SHP77 treated with DMSO at 0.1 percent for 48 hours (cell line): ENCODE measurements at regions not wholly inside any gene's neighbourhood (a gene's known extent, or its start where the extent isn't known, plus 50 kb on each side); places are given as distances from the start of the nearest gene placed in this dataset.
A peak's percentile ranks its signal among the peaks of the same experiment; 100 is the strongest.
"Not testable (repeated sequence)": the region's sequence is repeated elsewhere in the genome, so short reads cannot be mapped to it uniquely, and the experiment has no call there.

Source experiments
- DNase-seq: peaks from one replicate; lab custom pipeline; 2025; lab: John Stamatoyannopoulos, UW

GRCh38 chr14:24744641-24745040 is 110.7 kb upstream of the GZMB start:
- no peak for DNase-seq

DNA sequence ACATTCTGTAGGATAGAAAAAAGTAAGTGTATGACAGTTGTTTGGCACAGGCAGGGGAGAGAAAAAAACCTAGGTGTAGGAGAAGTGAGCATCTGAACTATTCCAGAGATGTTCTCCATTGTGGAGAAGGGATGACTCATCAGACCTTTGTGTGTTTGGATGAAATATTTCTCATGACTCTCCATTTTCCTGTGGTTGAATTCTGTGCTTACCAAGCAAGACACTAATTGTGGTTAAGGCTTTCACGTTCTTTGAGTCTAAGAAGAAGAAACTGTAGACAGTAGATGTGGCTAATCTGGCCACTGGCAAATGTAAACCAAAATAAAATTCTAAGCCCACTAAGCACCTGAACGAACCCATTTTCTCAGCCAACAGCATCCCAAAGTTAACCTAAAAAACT is 107.9 kb upstream of the GZMB start:
- DNase-seq: no peak

DNA sequence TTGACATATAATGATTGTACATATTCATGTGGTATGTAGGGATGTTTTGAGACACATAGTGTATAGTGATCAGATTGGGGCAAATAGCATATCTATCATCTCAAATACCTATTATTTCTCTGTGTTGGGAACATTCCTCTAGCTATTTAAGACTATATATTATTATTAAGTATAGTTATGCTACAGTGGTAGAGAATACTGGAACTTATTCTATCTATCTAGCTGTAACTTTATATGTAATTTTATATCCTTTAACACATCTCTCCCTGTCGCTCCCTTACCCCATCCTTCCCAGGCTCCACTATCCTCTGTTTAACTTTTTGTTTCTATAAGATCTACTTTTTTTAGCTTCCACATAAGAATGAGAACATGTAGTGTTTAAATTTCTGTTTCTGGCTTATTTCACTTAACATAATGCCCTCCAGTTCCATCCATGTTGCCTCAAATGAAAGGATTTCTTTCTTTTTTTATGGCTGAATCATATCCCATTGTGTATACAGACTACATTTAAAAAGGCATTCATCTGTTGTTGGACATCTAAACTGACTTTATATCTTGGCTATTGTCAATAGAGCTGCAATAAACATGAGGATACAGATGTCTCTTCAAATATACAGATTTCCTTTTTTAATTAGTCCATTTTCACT is 102.1 kb upstream of the GZMB start:
- no peak for DNase-seq

DNA sequence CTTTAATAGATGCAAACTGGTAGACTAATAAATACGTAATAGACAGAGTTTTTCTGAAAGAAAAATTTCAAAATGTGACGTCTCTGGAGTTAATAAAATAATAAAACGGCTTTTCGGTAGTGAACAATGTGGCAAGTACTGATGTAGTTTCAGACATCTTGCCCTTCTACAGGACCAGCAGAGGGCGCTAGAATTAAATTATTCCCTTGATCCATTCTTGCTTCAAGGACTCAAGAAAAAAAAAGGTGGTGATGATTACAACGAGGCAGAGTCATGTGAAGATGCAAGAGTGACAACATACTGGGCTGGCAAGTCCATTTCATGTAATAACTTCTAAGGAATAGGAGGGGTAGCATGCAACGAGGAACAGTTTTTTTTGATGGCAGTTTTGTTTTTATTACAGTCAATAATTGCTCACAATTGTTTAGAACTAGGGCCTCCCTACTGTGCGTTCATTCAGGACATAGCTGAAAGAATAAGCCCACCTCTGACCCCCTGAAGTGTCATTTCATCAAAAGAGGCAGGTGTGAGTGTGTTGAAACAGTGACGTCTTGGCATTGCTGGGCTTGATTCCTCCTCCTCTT is 101.0 kb upstream of the GZMB start:
- peak; percentile 31 for DNase-seq

- DNase-seq: no peak
Measured at GRCh38 chr14:24726480-24726879, 92.5 kb upstream of the GZMB start.

DNA sequence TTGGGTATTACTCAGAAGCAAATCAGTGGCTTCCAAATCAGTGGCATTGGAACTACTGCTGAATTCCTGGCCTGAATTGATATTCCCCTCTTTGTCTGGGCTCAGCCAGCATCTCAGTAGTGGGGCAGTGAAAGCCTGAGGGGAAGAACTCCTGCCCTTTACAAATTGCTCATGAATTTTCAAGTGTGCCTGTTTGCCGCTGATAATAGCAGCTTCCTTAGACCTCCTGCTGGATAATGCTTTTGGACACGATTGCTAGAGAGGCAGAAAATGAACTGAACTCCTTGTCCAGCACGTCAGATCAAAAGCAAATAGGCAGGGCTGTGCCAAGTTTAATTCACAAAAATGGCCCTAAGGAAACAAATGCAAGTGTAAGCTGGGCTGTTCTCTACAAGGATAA is 91.3 kb upstream of the GZMB start:
- no peak for DNase-seq

DNA sequence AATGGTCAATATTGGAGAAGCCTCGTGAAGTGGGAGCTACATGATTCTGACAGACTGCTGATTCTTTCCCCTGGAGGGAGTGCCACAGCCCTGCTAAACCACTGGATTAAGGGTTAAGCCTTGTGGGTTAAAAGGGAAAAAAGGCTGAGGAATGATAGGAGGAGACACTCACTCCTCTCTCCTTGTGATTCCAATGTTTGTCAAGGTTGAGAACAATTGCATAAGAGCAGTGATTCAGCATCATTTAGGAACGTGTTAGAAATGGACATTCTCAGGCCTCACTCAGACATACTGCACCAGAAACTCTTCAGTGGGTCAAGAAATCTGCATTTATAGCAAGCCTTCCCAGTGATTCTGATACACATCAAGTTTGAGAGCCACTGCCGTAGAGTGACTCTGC is 87.8 kb upstream of the GZMB start:
- no peak for DNase-seq

DNA sequence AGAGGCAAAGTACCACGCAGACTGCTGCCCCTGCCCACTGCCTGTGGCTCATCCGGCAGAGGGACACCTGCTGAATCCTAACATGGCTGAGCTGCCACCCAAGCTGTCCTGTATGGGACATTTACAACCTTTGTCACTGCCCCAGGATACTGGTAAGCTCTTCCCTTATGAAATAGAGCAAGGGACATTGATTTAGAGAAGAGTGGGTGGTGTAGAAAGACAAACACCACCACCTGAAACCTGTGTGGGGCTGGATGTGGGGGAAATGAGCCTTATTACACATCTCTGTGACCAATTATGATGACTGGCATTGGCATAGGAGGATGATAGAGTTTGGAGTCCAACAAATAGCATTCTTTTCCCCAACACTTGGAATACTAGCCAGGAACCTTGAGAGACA is 81.2 kb upstream of the GZMB start:
- no peak for DNase-seq

GRCh38 chr14:24713404-24713803 is 79.4 kb upstream of the GZMB start:
- no peak for DNase-seq

- no peak for DNase-seq
Measured at GRCh38 chr14:24712909-24713308, 78.9 kb upstream of the GZMB start.

DNA sequence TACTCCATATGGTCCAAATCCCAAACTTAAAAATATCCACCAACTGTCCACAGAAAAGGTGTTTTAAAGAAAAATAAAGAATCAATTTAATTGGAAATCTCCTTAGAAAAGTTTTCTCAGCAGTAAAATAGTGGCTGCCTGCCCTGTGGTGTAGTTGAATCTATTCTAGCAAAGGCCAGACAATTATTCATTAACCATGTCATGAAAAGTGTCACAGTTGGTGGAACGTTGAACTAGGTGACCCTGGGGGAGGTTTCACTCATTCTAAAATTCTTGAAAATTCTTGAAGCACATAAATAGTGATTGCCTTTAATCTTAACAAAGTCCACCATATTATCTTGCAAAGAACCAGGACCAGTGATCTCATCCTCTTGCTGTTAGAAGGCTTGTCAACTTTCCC is 78.4 kb upstream of the GZMB start:
- DNase-seq: no peak

DNA sequence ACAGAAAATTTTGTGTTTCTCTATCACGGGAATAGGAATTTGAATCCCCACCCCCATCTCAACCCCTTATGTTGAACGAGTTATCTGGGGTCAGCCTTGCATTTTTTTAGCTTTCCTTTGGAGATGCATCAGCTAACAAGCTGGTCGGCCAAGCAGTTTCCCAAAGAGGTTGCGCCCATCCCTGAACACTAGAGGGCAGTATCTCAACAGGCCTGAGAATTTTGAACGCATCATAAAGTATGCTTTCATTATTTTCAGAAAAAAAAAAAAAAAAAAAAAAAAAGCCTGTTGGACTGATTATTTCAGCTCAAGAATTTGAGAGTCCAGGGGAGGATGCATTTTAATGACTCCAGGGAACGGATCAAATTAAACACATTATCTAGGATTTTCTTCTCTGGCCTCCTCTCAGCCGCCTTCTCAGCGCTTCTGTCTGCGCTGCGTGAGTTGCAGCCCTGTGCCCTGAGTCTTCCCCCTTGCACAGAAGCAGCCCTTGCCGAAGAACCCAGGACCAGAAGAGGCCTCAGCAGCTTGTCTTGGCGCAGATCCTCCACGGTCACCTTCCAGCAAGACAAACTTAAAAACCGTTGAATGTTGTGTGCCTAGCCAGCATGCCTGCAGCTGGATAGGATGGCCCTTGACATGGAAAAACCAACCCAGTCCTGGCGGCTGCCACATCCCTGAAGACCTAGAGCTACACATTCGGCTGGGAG is 76.6 kb upstream of the GZMB start:
- peak; percentile 25 for DNase-seq

DNA sequence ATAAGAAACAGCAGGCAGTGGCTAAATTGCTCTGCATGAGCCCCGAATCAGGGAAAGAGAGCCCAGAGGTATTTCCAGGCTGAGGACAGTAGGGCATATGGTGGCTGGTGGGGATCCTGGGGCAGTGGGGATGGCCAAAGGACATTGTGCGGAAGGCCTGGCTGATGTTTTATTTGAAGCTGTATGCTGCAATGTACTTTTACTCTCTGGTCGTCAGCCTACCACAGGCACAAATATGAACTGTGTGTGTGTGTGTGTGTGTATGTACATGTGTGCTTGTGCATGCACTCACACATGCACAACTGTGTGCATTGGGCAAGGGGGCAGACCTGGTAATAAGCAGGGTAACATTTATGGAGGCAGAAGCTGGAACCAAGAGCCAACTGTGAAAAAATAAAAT is 74.7 kb upstream of the GZMB start:
- DNase-seq: no peak

- no peak for DNase-seq
Measured at GRCh38 chr14:24706351-24706750, 72.4 kb upstream of the GZMB start.

DNA sequence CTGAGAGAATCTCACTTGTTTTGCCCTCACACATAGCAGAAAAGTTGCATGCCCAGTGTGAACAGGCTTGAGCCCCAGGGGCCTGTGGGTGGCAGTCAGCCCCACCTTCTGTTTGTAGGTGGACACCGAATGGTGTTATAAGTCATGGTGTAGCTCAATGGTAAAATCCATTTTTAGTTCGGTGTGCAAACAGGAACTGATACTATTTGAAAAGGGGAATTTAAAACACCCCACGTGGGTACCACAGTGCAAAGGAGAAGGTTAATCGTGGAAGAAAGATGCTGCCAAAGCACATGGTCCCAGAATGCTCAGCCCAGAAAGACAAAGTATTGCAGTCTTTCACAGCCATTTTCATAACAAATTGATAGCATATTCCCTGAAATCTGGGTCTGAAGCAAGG is 71.8 kb upstream of the GZMB start:
- DNase-seq: no peak

DNA sequence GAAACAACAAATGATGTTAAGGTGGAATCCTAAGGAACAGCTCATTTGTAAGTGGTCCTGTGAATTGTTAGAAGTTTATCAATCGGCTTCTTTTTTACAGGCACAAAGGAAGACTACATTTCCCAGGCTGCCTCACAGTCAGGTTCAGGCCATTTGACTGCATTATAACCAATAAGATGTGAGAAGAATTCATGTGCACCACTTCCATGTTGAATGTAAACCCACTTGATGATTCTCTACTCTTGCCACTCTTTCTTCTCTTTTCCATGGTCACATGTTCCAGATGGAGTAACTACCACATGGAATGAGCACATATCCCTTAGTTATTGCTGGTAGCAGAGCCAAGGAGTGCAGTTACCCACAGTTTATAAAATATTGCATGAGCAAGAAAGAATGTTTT is 67.1 kb upstream of the GZMB start:
- DNase-seq: no peak

GRCh38 chr14:24700511-24700910 is 66.5 kb upstream of the GZMB start:
- DNase-seq: no peak

GRCh38 chr14:24699052-24699451 is 65.1 kb upstream of the GZMB start:
- DNase-seq: no peak

GRCh38 chr14:24696280-24696920 is 62.4 kb upstream of the GZMB start:
- DNase-seq: not testable (repeated sequence)

DNA sequence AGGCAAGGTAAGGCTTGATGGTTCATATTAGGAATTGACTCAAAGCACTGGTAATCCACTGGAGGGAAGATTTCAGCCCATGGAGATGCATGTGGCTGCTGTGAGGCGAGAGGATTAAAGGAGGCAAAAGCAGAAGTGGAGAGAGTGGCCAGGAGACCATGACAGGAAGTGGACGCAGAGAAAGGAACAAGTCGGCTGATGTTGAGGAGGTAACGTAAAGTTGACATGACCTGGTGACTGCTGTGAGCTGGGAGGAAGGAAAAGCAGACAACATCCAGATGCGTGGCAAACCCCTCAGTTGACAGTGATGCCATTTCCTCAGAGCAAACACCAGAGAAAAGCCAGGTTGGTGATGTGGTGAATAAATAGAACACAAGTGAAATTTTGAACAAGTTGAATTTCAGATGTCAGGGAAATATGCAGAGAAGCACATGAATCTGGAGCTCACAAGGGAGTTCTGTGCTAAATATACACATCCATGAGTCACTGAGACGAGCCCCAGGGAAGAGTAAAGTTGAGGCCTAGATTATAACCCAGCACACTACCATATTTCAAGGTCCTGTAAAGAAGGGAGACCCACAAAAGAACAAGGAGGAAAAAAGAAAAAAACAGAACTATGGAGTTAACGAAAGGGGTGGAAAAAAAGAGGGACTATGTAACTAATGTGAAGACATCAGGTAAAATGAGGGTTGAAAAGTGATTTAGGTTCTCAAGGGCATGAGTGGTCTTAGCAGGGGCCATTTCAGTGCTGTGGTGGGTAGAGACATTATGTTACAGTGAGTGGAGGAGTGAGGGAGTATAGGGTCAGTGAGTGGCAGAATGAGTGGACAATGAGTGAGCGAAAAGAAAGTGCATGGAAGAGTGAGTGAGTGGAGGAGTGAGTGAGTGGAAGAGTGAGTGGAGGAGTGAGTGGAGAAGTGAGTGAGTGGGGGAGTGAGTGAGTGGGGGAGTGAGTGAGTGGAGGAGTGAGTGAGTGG is 61.6 kb upstream of the GZMB start:
- DNase-seq: no peak

- DNase-seq: no peak
Measured at GRCh38 chr14:24694680-24695079, 60.7 kb upstream of the GZMB start.

GRCh38 chr14:24693983-24694382 is 60.0 kb upstream of the GZMB start:
- no peak for DNase-seq
